Smooth muscle cell (in vitro differentiated cells): ENCODE measurements at regions not wholly inside any gene's neighbourhood (a gene's known extent, or its start where the extent isn't known, plus 50 kb on each side); places are given as distances from the start of the nearest gene placed in this dataset.

Source experiments
- DNase-seq: peaks from one replicate; lab custom pipeline; 2025; ENCODE audit not compliant: unreplicated experiment; lab: John Stamatoyannopoulos, UW
- H2AFZ ChIP-seq: fragments of 200-600 bp; sonication (generic); 2 replicates; pipeline ENCODE4 v1.6.0; 2016; ENCODE audit warnings: antibody characterized with exemption, low read depth, mild to moderate bottlenecking
- H3F3A ChIP-seq: fragments of 200-600 bp; sonication (generic); 2 replicates; pipeline ENCODE4 v1.6.0; 2017; ENCODE audit warnings: antibody characterized with exemption, low read depth
- H3K27ac ChIP-seq: fragments of 200-600 bp; sonication (generic); 2 replicates; pipeline ENCODE4 v1.5.1; 2016; ENCODE audit warnings: low read depth, mild to moderate bottlenecking
- H3K27me3 ChIP-seq: fragments of 200-600 bp; sonication (generic); 2 replicates; pipeline ENCODE4 v1.6.1; 2016; ENCODE audit warnings: low read depth, mild to moderate bottlenecking
- H3K36me3 ChIP-seq: fragments of 200-600 bp; sonication (generic); 2 replicates; pipeline ENCODE4 v1.5.1; 2016; ENCODE audit warnings: low read depth
- H3K4me1 ChIP-seq: fragments of 200-600 bp; sonication (generic); 2 replicates; pipeline ENCODE4 v1.5.1; 2016; ENCODE audit warnings: low read depth
- H3K4me2 ChIP-seq: fragments of 200-600 bp; sonication (generic); 2 replicates; pipeline ENCODE4 v1.6.0; 2016; ENCODE audit warnings: mild to moderate bottlenecking
- H3K4me3 ChIP-seq: fragments of 200-600 bp; sonication (generic); 2 replicates; pipeline ENCODE4 v1.5.1; 2016; ENCODE audit warnings: mild to moderate bottlenecking
- H3K79me2 ChIP-seq: fragments of 200-600 bp; sonication (generic); 2 replicates; pipeline ENCODE4 v1.6.0; 2016; ENCODE audit warnings: low read depth, mild to moderate bottlenecking
- H3K9ac ChIP-seq: fragments of 200-600 bp; sonication (generic); 2 replicates; pipeline ENCODE4 v1.6.0; 2016; ENCODE audit warnings: low read depth
- H3K9me3 ChIP-seq: fragments of 200-600 bp; sonication (generic); replicated peaks from 2 replicates; pipeline ENCODE4 v1.5.1; 2016; ENCODE audit warnings: low read depth
- H4K20me1 ChIP-seq: fragments of 200-600 bp; sonication (generic); 2 replicates; pipeline ENCODE4 v1.6.0; 2016; ENCODE audit warnings: low read depth
- WGBS: methylation state at CpG from one replicate; pipeline ENCODE4 v1.1.7; 2016; ENCODE audit warnings: low lambda C conversion rate; 5-methylcytosine and 5-hydroxymethylcytosine counted together
- TF ChIP-seq, protein P1 (sequence below): fragments of 200-600 bp; sonication (generic); IDR thresholded peaks from 2 replicates; pipeline ENCODE4 v1.5.1; 2017; ENCODE audit warnings: borderline replicate concordance, mild to moderate bottlenecking, antibody characterized with exemption; ENCODE audit not compliant: insufficient read depth, poor library complexity, severe bottlenecking

DNA sequence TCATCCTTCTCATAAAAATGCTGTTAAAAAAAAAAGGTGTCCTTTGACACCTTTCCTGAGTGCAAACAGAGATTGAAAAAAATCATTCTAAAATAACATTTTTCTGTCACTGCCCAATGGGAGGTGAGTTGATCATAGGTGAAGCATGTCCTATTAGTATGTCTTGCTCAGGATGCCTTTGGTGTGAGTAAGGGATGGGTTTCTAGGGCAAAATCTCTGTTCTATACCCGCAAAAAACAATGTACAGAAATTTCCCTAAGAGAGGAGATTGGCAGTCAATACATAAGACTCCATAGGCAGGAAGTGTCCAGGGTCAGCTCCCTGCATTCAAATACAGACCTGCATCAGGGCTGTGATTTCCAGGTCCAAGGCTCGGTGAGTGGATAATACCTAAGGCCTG is 195.2 kb downstream of the DAD1 start:
- no peaks in the 10 kb centered on the region for H3K9me3 ChIP-seq
- H3K36me3 ChIP-seq, result no peaks in the 10 kb centered on the region
- H2AFZ ChIP-seq, result no peak overlapping the region
- TF ChIP-seq, protein P1, sequence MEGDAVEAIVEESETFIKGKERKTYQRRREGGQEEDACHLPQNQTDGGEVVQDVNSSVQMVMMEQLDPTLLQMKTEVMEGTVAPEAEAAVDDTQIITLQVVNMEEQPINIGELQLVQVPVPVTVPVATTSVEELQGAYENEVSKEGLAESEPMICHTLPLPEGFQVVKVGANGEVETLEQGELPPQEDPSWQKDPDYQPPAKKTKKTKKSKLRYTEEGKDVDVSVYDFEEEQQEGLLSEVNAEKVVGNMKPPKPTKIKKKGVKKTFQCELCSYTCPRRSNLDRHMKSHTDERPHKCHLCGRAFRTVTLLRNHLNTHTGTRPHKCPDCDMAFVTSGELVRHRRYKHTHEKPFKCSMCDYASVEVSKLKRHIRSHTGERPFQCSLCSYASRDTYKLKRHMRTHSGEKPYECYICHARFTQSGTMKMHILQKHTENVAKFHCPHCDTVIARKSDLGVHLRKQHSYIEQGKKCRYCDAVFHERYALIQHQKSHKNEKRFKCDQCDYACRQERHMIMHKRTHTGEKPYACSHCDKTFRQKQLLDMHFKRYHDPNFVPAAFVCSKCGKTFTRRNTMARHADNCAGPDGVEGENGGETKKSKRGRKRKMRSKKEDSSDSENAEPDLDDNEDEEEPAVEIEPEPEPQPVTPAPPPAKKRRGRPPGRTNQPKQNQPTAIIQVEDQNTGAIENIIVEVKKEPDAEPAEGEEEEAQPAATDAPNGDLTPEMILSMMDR, result no peak
- H3K9ac ChIP-seq, result no peak overlapping the region
- 89% methylated on average over 2 of the region's 2 CpGs for WGBS
- H3K79me2 ChIP-seq, result no peaks in the 10 kb centered on the region
- H3K27ac ChIP-seq, result no peak overlapping the region
- H3K4me2 ChIP-seq, result no peak overlapping the region
- no peak overlapping the region for H3K4me3 ChIP-seq
- H3K4me1 ChIP-seq, result no peaks in the 10 kb centered on the region
- DNase-seq, result no peak
- H3F3A ChIP-seq, result peaks cover 3% of the 10 kb centered on the region
- no peaks in the 10 kb centered on the region for H3K27me3 ChIP-seq
- H4K20me1 ChIP-seq, result no peaks in the 10 kb centered on the region

DNA sequence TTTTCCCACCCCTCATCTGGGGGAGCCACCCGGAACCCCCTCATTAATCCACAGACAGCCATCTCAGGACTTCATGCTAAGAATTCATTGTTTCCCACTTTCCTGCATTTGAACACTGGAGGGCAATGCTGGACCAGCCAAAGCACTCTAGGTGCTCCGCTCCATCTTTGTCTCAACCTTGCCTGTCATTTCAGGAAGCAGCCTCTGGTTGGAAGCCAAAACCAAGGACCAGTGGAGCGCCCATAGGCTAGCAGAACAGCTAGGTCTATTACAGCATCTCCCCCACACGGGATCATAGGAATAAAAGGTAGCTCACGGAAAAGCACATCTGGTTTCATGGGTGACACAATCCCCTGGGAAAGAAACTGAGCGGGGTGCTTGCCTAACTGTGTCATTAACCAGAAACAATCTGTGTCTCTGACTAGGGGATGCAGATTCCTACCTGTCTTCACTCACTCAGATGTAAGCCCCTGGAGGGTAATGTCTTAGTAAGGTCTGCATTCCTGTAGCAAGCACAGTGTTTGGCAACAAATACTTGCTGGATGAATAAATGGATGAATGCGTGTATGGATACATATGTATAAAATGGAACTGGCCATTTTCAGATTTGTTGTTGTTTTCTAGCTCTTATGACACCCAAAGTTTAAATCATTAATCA is 197.0 kb downstream of the DAD1 start:
- Histone ChIP-seq H3K79me2 (no peaks in the 10 kb centered on the region), H3K4me1 (no peaks in the 10 kb centered on the region), H3K4me2 (no peak overlapping the region), H4K20me1 (no peaks in the 10 kb centered on the region), H3K9me3 (no peaks in the 10 kb centered on the region), H3K27me3 (no peaks in the 10 kb centered on the region), H3K36me3 (no peaks in the 10 kb centered on the region), H3K9ac (no peak overlapping the region), H2AFZ (no peak overlapping the region), H3K4me3 (no peak overlapping the region), H3K27ac (no peak overlapping the region), H3F3A (peaks cover 8% of the 10 kb centered on the region)
- 57% methylated on average over 7 of the region's 7 CpGs for WGBS
- DNase-seq, result peak; percentile 4
- TF ChIP-seq, protein P1, result peak; percentile 74

DNA sequence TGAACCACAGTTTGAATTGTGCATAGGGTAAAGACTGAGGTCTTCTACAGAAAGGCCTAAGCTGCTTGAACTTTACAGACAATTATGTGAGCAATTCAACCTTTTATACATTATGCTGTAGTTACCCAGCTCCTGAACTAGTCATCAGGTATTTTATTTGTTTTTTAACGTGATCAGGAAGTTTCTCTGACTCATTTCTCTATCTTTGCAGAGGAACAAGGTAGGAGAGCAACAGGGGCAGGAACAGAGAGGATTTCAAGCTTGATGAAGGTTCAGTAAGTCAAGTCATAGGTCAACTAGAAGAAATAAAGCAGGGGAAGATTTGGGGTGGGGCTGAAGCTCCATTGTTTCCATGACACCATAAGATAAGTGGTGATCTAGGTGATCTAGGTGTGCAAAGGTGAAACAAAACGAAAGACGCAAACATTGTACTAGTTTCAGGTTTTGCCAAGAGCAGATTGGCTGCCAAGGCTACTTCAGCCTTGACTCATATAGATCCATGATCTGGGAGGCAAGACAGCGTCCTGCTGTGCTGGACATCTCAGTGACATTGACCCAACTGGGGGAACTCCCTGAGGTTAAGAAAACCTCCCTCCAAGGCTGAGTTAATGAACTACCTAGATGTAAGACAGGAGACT is 198.1 kb downstream of the DAD1 start:
- Histone ChIP-seq H3K27me3 (no peaks in the 10 kb centered on the region), H3K9me3 (no peaks in the 10 kb centered on the region), H3K79me2 (no peaks in the 10 kb centered on the region), H3K4me1 (no peaks in the 10 kb centered on the region), H3K4me3 (no peak overlapping the region), H3F3A (peaks cover 8% of the 10 kb centered on the region), H3K9ac (no peak overlapping the region), H4K20me1 (no peaks in the 10 kb centered on the region), H2AFZ (no peak overlapping the region), H3K4me2 (no peak overlapping the region), H3K36me3 (no peaks in the 10 kb centered on the region), H3K27ac (no peak overlapping the region)
- 79% methylated on average over 4 of the region's 4 CpGs for WGBS
- DNase-seq, result no peak
- TF ChIP-seq, protein P1, result no peak

DNA sequence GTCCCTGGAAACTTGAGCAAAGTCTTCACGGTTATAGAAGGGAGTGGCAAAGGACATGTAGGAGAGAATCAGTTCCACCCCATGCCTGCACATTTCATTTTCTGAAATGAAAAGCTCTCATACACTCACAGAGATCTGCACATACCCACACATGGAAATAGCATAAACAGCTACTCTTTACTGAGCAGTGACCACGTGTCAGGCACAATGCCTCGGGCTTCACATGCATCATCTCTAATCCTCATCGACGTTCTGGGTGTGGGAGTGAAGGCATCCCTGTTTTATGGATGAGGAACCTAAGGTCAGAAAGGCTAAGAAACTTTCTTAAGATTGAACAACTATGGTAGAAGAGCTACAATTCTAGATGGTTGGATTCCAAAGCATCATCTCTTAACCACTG is 198.8 kb downstream of the DAD1 start:
- 47% methylated on average over 5 of the region's 5 CpGs for WGBS
- H3K27ac ChIP-seq, result no peak overlapping the region
- no peak overlapping the region for H3K4me2 ChIP-seq
- no peaks in the 10 kb centered on the region for H3K4me1 ChIP-seq
- no peak overlapping the region for H3K4me3 ChIP-seq
- H2AFZ ChIP-seq, result no peak overlapping the region
- no peak for DNase-seq
- no peak overlapping the region for H3K9ac ChIP-seq
- no peaks in the 10 kb centered on the region for H3K27me3 ChIP-seq
- H4K20me1 ChIP-seq, result no peaks in the 10 kb centered on the region
- no peaks in the 10 kb centered on the region for H3K9me3 ChIP-seq
- TF ChIP-seq, protein P1, result no peak
- no peaks in the 10 kb centered on the region for H3K79me2 ChIP-seq
- H3K36me3 ChIP-seq, result no peaks in the 10 kb centered on the region
- peaks cover 8% of the 10 kb centered on the region for H3F3A ChIP-seq
